HL-60 (cell line): ENCODE measurements at regions not wholly inside any gene's neighbourhood (a gene's known extent, or its start where the extent isn't known, plus 50 kb on each side); places are given as distances from the start of the nearest gene placed in this dataset.

Experiments used
- CTCF ChIP-seq: IDR thresholded peaks from one replicate; pipeline ENCODE4 v1.5.1; 2011; ENCODE audit warnings: low read length, control low read depth, inconsistent platforms; ENCODE audit not compliant: insufficient read depth
- GABPA ChIP-seq: IDR thresholded peaks from 2 replicates; pipeline ENCODE4 v1.6.1; 2012; ENCODE audit warnings: low read depth
- POLR2AphosphoS5 ChIP-seq: IDR thresholded peaks from 2 replicates; pipeline ENCODE4 v1.6.1; 2012; ENCODE audit warnings: low read depth
- REST ChIP-seq: IDR thresholded peaks from 2 replicates; pipeline ENCODE4 v1.6.1; 2012; ENCODE audit warnings: low read depth; ENCODE audit not compliant: insufficient replicate concordance
- SPI1 ChIP-seq: IDR thresholded peaks from 2 replicates; pipeline ENCODE4 v1.6.1; 2012; ENCODE audit warnings: low read depth, mild to moderate bottlenecking, borderline replicate concordance

- TF ChIP-seq CTCF (no peak), POLR2AphosphoS5 (no peak), GABPA (no peak), REST (no peak), SPI1 (no peak)
These were observed 1427.7 kb downstream of the EFNB2 start for GRCh38 chr13:105107781-105108180.
